HG02943 (cell line): ENCODE measurements at regions not wholly inside any gene's neighbourhood (a gene's known extent, or its start where the extent isn't known, plus 50 kb on each side); places are given as distances from the start of the nearest gene placed in this dataset.
"Not testable (repeated sequence)": the region's sequence is repeated elsewhere in the genome, so short reads cannot be mapped to it uniquely, and the experiment has no call there.

Experiments
- ATAC-seq: cut with Tn5 transposase; IDR thresholded peaks from one replicate; pipeline ENCODE4 v1.9.1; 2021; ENCODE audit warnings: mild to moderate bottlenecking, low read depth, moderate library complexity; ENCODE audit not compliant: unreplicated experiment

DNA sequence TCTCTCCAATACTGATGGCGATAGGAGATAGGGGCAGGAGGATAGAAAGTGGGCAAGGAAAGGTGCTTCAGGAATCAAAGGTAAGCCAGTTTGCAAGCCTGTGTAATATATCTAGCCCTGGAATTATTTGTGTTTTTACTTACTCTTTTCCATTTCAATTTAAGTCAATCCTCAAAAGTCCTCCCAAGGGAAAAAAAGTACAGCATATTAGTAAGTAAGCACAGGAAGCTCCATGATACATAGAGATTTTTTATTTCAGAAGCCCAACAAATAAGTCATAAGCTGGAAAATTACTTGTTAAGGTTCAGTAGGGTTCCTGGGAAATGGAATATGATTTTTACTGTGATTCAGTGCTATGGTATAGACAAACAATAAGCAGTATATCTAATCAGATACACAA lies 337.7 kb upstream of the DUSP10 start:
- ATAC-seq = no peak

DNA sequence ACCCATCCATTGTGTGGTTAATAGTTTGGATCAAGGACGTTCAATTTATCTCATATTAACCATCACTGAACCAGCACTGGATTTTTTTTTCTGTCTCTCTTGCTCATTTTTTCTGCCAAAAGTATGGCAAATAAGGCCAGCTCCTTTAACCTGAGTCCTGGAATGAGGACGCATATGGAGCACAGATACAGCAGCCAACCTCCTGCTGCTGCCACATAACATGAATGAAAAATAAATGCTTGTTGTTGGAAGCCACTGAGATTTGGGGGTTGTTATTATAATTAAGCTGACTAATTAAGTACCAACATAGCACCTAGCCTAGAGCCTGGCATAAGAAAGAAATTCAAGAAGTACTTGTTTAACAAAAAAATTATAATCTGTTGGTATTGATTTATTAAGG lies 335.3 kb upstream of the DUSP10 start:
- no peak for ATAC-seq

DNA sequence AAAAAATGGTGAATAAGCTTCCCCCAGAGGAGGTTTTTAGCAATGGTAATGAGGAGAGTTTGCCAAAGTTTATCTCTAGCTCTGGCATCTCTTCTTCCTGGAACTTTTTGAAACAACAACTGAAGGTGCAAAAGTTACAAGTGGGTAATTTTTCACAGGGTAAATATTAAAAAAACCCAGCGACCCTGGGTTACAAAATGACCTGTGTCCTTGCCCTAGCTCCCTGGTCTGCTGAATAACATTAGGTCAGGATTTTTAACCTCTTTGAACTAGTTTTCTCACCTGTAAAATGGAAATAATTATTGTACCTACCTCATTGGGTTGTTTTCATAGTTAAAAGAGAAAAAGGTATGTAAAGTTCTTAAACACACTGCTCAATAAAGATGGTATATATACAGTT lies 332.4 kb upstream of the DUSP10 start:
- ATAC-seq = no peak

DNA sequence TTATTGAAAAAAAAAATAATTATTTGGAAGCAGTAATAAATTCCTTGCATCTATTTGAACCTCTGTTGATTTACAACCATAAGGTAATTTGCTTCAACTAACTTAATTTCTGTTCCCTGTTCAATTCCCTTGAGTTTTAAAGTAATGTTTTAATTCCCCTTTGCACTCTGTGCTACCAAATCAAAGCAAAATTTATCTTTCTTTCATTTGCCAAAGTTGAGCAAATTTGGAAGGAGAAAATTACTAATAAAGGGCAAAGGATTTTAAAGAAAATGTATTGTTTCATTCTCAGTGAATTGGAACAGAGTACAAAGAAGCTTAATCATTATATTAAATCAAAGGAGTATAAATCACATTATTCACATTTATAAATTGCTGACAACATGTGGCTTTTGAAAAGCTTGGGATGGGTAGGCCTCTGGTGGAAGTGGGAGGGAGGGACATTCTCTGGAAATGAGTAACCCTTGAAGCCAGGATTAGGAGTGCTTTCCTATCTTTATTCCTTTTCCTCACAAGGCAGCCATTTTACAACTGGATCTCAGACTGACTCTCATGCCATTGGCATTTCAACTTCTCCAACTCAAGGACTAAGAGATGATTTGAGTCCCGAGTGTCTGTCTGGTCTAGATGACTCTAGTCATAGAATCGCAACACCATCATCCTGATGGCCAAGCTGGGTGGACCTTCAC lies 331.6 kb upstream of the DUSP10 start:
- no peak for ATAC-seq

DNA sequence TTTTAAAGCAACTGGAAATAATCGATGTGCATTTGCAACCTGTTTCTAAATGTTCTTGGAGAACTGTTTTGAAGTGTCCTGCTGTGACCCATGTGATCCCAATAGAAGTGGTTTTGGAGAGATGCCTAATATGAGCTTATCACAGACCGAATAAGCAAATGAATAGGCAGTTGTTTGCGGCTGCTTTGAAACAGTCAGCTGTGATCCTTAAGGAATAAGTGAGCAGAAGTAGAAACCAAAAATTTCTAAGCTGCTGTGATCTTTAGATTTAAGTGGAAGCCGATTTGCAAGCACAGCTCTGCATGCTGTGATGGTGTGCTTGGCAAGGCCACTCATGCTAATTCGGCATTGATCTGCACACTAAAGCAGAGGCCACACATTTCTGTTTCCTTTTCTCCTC lies 329.5 kb upstream of the DUSP10 start:
- no peak for ATAC-seq

DNA sequence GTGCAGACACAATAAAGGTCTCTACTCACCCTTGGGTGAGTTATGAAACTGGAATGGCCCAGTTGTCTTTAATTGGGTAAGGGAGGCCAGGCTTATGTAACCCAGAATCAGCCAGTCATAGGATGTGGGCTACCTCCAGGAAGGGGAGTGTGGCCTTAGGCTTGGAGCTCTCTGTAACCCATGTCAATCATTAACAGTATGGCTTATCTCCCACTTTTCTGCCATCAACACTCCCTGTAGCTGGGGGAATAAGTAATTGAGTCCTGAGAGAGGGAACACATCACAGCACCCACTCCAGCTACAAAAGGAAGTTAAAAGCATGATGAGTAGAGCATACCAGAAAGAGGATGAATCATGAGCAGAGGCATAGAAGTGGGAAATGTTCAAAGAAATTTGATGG lies 327.0 kb upstream of the DUSP10 start:
- ATAC-seq = no peak

DNA sequence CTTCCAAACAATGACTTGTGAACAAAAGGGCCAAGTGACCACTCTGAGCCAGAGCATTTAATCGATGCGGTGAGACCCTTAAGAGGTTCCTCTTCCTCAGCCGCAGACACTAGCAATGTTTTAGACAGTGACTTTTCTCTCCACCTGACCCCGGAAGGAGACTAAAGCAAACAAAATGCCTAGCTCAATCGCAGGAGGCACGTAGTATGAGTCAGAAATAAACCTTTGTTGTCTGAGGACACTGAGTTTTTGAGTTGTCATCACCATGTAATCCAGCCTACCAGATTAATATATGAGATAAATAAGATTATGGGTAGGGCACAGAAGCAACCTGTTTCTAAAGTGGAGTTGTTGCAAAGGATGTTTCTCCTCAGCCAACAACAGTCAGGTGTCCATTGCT lies 326.2 kb upstream of the DUSP10 start:
- no peak for ATAC-seq

DNA sequence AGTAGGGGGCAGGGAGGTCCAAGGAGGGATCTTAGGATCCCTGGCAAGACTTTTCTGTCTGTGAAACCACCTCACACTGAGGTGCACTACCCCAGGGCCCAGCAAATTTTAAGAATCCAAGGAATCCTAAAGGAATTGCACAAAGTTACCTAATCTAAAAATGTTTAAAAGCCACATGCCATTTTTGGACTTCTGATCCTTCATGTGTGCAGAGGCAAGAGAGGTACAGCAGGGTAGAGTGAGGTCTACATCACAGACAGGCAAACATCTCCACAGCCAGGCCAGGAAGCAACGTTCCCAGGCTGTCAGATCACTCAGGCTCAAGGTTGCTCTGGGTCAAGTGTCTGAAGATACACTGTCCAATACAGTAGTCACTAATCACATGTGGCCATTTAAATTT lies 324.6 kb upstream of the DUSP10 start:
- no peak for ATAC-seq

DNA sequence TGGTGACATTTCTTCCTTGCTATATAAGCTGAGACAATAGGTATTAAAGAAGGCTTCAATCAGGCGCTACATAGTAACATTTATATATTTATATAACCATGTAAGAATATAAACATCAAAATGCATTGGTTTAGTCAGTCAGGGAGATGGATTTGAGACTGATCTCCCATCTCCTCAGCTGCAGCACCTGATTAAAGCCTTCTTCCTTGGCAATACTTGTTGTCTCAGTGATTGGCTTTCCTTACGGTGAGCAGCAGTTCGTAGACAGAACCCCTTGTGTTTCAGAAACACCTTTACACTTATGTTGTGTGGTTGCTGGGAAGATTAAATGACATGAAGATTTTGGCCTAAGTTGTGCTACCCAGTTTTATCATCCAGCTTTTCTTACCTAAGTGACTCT lies 323.3 kb upstream of the DUSP10 start:
- no peak for ATAC-seq

DNA sequence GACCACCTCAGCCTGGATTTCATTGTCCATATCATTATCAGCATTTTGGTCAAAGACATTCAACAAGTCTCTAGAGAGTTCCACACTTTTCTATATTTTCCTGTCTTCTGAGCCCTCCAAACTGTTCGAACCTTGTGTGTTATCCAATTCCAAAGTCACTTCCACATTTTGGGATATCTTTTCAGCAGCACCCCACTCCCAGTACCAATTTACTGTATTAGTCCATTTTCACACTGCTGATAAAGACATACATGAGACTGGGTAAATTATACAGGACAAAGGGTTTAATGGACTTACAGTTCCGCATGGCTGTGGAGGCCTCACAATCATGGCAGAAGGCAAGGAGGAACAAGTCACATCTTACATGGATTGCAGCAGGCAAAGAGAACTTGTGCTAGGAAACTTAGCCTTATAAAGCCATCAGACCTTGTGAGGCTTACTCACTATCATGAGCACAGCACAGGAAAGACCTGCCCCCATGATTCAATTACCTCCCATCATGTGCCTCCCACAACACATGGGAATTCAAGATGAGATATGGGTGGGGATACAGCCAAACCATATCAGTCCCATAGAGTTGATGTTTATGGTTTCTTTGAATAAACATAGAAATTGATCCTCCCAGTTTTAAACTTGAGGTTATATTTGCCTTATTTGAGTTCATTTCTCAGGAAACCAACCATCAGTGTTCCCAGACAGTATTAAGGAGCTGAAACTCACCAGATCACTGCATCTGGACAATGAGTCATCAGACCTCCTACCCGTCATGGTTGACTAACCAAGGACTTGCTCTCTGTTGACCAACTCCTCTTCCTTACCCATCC lies 322.7 kb upstream of the DUSP10 start:
- no peak for ATAC-seq

DNA sequence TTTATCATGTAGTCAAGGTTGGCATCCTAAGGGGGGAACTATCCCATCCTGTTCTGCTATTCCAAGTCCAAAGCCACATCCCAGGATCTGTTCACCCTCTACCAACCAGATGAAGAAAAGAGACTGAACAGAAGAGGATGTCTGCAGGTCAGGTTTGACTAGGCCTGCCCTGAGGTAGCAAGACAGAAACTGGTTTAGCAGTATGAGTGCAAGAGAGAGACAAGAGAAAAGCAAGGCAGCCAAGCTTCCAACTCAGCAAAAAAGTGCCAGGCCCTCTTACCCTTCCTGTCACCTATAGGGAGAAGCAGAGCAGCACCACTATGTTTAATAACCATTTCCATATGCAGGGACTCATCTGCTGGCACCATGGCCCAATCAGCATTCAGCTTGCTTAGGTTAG lies 320.8 kb upstream of the DUSP10 start:
- ATAC-seq = no peak

DNA sequence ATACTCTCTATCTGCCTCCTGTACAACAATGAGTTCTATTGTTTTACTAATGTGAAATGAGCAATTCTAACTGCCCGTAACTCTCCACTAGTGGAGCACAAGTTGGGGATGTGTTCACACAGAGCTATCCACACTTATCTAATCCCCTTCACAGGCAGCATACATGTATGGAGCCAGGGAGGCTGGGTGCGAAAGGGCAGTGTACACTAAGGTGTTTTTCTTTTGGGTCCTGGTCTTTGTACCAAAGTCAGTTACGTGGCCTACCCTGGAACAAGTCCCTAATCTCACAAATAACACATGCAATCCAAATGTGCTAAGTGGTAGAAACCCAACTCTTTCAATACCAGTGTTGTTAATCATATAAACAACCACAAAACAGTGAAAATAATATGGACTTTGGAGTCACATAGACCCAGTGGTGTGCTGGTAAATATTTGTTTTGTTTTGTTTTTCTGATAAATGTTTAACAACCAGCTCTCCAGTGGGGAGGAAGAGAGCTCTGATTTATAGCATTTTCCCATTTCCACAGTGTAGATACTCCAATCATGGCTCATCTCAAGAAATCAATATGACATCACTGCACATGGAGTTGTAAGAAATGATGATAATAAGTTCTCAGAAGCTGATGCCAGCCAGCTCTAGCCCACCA lies 319.9 kb upstream of the DUSP10 start:
- ATAC-seq = no peak

DNA sequence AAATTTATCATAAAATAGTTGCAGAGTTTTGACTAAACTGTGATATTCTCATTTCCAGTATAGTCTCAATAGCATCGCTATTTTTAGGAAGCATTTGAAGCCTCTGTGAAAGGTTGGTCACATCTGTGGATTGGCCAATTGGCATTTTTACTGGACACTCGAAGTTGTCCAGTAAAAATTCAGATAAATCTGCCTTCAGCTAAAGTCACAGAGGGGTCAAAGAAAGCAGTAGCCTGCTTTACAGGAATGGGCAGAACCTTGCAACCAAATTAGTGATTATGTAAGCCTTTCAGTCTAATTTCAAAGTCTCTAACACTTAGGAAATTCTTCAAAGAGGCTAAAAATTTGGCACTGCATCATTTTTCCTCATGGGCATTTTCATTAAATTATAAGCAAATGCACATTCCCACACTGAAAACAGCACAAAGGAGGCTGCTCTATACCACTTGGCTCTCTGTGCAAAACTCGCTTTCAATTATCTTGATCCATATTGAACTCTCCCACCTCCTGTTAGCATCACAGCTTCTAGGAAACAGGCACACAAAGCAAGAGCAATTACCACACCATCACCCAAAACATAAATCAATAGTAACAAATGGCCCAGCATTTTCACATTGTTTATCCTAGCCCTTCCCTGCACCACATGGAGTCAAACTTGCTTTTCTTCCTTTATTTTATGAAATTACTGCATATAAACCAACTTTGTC lies 318.5 kb upstream of the DUSP10 start:
- no peak for ATAC-seq

DNA sequence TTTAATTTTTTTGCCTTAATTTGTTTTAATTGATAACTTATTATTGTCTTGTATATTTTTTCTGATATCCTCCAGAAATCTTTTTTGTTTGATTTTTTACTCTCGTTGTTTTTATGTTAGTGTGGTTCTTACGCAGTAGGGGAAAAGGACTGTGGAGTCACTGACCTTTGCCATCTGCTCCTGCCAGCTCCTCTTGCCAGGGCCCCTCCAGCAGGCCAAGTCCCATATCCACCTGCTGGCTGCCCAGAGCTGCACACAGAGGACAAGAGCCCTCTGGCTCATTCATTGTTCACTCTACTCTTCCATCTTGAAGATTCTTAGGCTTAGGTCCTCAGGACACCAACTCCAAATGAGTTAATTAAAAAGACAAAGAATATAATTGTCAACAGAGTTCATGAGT lies 316.4 kb upstream of the DUSP10 start:
- ATAC-seq = no peak

DNA sequence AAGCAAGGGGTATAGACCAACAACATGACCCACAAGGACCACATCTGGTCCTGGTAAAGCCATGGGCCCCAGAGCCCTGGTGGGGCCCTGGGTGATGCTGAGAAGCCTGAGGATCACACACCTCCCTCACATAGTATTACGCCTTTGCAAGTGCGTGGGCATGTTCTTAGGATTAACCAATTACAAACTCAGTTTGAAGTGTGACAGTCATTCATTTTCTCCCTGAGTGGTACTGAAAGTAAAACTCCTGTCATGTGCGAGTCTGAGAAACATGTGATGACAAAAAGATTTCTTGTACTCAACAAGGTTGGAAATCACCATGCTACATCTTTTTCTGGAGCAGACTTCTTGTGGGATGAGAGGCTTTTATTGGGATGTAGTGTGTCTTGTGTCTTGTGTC lies 315.3 kb upstream of the DUSP10 start:
- no peak for ATAC-seq

DNA sequence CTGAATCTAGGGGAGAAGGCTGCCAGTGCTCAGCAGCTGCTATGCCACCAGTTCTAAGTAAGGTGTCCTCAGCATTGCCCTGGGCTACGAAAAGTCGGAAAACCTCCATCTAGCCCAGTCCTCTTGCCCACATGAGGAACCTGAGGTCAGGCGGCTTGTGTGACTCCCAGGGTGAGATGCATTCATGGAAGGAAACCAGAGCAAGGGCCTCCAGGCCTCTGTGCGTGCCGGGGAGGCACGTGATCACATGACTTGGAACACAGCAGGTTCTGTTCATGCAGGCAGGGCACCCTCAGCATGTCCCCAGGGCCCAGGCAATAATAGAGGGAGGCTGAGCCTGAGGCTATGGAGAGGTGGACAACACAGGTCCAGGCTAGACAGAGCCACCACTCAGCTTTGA lies 312.5 kb upstream of the DUSP10 start:
- ATAC-seq = no peak

DNA sequence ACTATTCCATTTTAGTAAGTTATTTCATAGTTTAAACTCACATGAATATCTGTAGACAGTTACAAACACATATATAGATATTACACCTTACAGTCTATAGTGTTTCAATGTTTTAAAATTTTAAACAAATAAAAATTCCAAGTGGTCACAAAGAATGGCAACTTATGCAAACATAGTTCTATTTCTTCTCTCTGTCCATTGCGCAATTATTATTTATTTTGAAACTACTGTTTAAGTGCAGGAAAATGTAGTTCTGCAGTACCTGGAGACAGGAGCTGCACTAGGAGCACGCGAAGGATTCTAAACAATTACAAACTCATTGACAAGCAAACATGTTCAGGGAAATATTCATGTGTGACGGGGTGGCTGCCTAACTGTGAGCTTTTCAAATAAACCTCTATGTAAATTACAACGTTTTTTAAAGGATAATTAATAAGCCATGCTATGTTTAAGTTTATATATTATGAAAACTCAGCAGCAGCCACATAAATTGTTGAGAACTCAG lies 312.0 kb upstream of the DUSP10 start:
- no peak for ATAC-seq

DNA sequence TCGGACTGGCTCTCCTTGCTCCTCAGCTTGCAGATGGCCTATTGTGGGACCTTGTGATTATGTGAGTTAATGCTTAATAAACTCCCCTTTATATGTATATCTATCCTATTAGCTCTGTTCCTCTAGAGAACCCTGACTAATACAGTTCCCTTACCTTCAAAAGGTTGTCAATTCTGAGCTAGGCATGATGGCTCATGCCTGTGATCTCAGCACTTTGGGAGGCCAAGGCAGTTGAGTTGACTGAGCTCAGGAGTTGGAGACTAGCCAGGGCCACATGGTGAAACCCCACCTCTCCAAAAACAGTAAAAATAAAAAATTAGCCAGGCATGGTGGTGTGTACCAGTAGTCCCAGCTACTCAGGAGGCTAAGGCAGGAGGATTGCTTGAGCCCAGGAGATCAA lies 309.4 kb upstream of the DUSP10 start:
- ATAC-seq = not testable (repeated sequence)

DNA sequence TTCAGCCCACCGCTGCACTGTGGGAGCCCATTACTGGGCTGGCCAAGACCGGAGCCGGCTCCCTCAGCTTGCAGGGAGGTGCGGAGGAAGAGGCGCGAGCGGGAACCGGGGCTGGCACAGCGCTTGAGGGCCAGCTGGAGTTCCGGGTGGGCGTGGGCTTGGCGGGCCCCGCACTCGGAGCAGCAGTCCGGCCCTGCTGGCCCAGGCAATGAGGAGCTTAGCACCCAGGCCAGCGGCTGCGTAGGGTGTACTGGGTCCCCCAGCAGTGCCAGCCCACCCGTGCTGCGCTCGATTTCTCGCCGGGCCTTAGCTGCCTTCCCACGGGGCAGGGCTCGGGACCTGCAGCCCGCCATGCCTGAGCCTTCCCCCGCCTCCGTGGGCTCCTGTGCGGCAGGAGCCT lies 307.8 kb upstream of the DUSP10 start:
- not testable (repeated sequence) for ATAC-seq

DNA sequence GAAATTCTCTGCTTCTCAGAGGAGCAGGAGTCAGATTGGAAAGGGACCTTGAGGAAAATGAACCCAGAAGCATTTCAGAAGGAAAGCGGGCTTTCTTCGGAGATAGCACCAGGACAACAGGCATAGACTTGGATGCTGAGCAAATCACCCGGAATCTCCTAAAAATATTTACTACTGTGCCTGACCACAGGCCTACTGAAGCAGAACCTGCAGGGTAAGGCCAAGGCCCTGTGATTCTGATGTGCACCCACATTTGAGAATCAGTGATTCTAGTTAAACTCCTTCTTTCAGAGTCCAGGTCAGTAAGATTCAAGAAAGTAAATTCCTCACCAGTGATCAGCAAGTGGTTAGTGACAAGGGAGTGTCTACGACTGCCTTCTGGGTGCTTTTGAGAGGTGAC lies 307.3 kb upstream of the DUSP10 start:
- ATAC-seq = no peak

DNA sequence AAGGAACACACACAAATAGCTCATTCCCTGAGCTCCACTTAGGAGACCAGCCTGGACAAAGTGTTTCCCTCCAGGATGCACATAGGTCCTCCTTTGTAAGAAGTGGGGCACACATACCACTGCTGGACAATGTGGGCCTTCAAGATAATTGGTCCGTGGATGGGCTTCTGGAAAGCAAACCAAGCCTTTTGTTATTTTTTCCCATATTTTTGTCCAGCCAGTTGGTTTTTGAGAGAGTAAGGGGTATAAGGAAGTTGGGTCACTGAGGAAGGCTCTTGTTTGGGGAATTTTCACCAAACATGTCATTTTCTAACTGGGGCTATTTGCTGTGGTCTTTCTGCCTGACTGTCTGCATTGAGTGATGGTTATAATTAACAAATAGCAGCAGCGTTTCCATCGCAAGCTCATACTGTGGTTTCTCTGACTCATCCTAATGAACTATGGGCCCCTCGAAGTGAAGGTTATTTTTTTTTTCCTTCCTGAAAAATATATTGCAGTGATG lies 306.3 kb upstream of the DUSP10 start:
- ATAC-seq = no peak
